ENCODE measurements at regions not wholly inside any gene's neighbourhood (a gene's known extent, or its start where the extent isn't known, plus 50 kb on each side); places are given as distances from the start of the nearest gene placed in this dataset.

GRCh38 chr4:13262816-13263215, 221.3 kb downstream of the RAB28 start:
- no peaks in the 10 kb centered on the region for H3K4me1 ChIP-seq
- no peaks in the 10 kb centered on the region for H3K36me3 ChIP-seq
- TF ChIP-seq POLR2A (IDR thresholded peaks at IDR 0.05) = no peak
- no peak for TF ChIP-seq CTCF (IDR thresholded peaks at IDR 0.05)
- ATAC-seq (no peak), DNase-seq (no peak)
- no peaks in the 10 kb centered on the region for H3K27me3 ChIP-seq
- 92% methylated on average over 8 of the region's 8 CpGs for WGBS (ENCODE audit: insufficient coverage, low coverage, low lambda C conversion rate, missing lambda C conversion rate)
- H3K9me3 ChIP-seq = no peaks in the 10 kb centered on the region
- intact Hi-C loops (cut with DNase I) = no loop called here
- H3K4me3 ChIP-seq = no peak overlapping the region
- H3K27ac ChIP-seq = no peak overlapping the region

- WGBS (ENCODE audit: insufficient coverage, low coverage, low lambda C conversion rate, missing lambda C conversion rate) = 42% methylated on average over 1 of the region's 1 CpG
- no peaks in the 10 kb centered on the region for H3K4me1 ChIP-seq
- no peak overlapping the region for H3K4me3 ChIP-seq
- H3K36me3 ChIP-seq = no peaks in the 10 kb centered on the region
- DNase-seq (no peak), ATAC-seq (no peak)
- no peak for TF ChIP-seq POLR2A (IDR thresholded peaks at IDR 0.05)
- no peak for TF ChIP-seq CTCF (IDR thresholded peaks at IDR 0.05)
- no peaks in the 10 kb centered on the region for H3K9me3 ChIP-seq
- intact Hi-C loops (cut with DNase I) = no loop called here
- H3K27me3 ChIP-seq = no peaks in the 10 kb centered on the region
- no peak overlapping the region for H3K27ac ChIP-seq
Observed at GRCh38 chr4:13261486-13262257, 222.5 kb downstream of the RAB28 start.

GRCh38 chr4:13260513-13260912, 223.6 kb downstream of the RAB28 start:
- no peak overlapping the region for H3K27ac ChIP-seq
- no peaks in the 10 kb centered on the region for H3K36me3 ChIP-seq
- no peaks in the 10 kb centered on the region for H3K9me3 ChIP-seq
- intact Hi-C loops (cut with DNase I) = no loop called here
- DNase-seq (no peak), ATAC-seq (no peak)
- 94% methylated on average over 1 of the region's 1 CpG for WGBS (ENCODE audit: insufficient coverage, low coverage, low lambda C conversion rate, missing lambda C conversion rate)
- H3K27me3 ChIP-seq = no peaks in the 10 kb centered on the region
- no peaks in the 10 kb centered on the region for H3K4me1 ChIP-seq
- H3K4me3 ChIP-seq = no peak overlapping the region
- TF ChIP-seq CTCF (IDR thresholded peaks at IDR 0.05) (no peak), POLR2A (IDR thresholded peaks at IDR 0.05) (no peak)

- DNase-seq = no peak
- H3K9me3 ChIP-seq = no peaks in the 10 kb centered on the region
- H3K4me1 ChIP-seq = no peaks in the 10 kb centered on the region
- no peak for ATAC-seq
- WGBS (ENCODE audit: insufficient coverage, low coverage, low lambda C conversion rate, missing lambda C conversion rate) = 81% methylated on average over 3 of the region's 3 CpGs
- H3K36me3 ChIP-seq = no peaks in the 10 kb centered on the region
- intact Hi-C loops (cut with DNase I) = no loop called here
- no peak overlapping the region for H3K4me3 ChIP-seq
- no peaks in the 10 kb centered on the region for H3K27me3 ChIP-seq
- TF ChIP-seq POLR2A (IDR thresholded peaks at IDR 0.05) = no peak
- no peak for TF ChIP-seq CTCF (IDR thresholded peaks at IDR 0.05)
- no peak overlapping the region for H3K27ac ChIP-seq
Observed at GRCh38 chr4:13250263-13250662, 233.9 kb downstream of the RAB28 start.

Measured in right lobe of liver (tissue), 6 donors.